ENCODE measurements at regions not wholly inside any gene's neighbourhood (a gene's known extent, or its start where the extent isn't known, plus 50 kb on each side); places are given as distances from the start of the nearest gene placed in this dataset.

- TF ChIP-seq POLR2A (IDR thresholded peaks at IDR 0.05), result no peak
- no peak for TF ChIP-seq CTCF (IDR thresholded peaks at IDR 0.05)
- intact Hi-C loops (cut with DNase I; ENCODE audit: low total_unique reads), result no loop called here
- DNase-seq (ENCODE audit: low spot score in 2 of 2), result no peak
- 63 to 64% methylated on average over 4 of the region's 4 CpGs for WGBS, 2 donors
- H3K4me3 ChIP-seq (ENCODE audit: low read depth, poor library complexity, severe bottlenecking), result no peak overlapping the region
Measured at GRCh38 chr16:80056324-80056723, 455.8 kb upstream of the MAF start.

- no peak for DNase-seq (ENCODE audit: low spot score in 2 of 2)
- TF ChIP-seq POLR2A (IDR thresholded peaks at IDR 0.05), result no peak
- TF ChIP-seq CTCF (IDR thresholded peaks at IDR 0.05), result no peak
- intact Hi-C loops (cut with DNase I; ENCODE audit: low total_unique reads), result no loop called here
- no peak overlapping the region for H3K4me3 ChIP-seq (ENCODE audit: low read depth, poor library complexity, severe bottlenecking)
- 75 to 85% methylated on average over 3 of the region's 3 CpGs for WGBS, 2 donors
Measured at GRCh38 chr16:80055831-80056230, 455.3 kb upstream of the MAF start.

GRCh38 chr16:80054647-80055046 is 454.1 kb upstream of the MAF start:
- intact Hi-C loops (cut with DNase I; ENCODE audit: low total_unique reads), result no loop called here
- no peak overlapping the region for H3K4me3 ChIP-seq (ENCODE audit: low read depth, poor library complexity, severe bottlenecking)
- no peak for TF ChIP-seq POLR2A (IDR thresholded peaks at IDR 0.05)
- TF ChIP-seq CTCF (IDR thresholded peaks at IDR 0.05), result no peak
- 100% methylated on average over 2 of the region's 2 CpGs for WGBS, 2 donors
- no peak for DNase-seq (ENCODE audit: low spot score in 2 of 2)

GRCh38 chr16:80051040-80051439 is 450.5 kb upstream of the MAF start:
- H3K4me3 ChIP-seq (ENCODE audit: low read depth, poor library complexity, severe bottlenecking), result no peak overlapping the region
- WGBS, 2 donors, result 82 to 84% methylated on average over 9 of the region's 9 CpGs
- no peak for DNase-seq (ENCODE audit: low spot score in 2 of 2)
- intact Hi-C loops (cut with DNase I; ENCODE audit: low total_unique reads), result no loop called here
- TF ChIP-seq POLR2A (IDR thresholded peaks at IDR 0.05), result no peak
- TF ChIP-seq CTCF (IDR thresholded peaks at IDR 0.05), result no peak

GRCh38 chr16:80048250-80048649 is 447.7 kb upstream of the MAF start:
- no peak for TF ChIP-seq POLR2A (IDR thresholded peaks at IDR 0.05)
- no peak for TF ChIP-seq CTCF (IDR thresholded peaks at IDR 0.05)
- intact Hi-C loops (cut with DNase I; ENCODE audit: low total_unique reads), result no loop called here
- DNase-seq (ENCODE audit: low spot score in 2 of 2), result no peak
- no peak overlapping the region for H3K4me3 ChIP-seq (ENCODE audit: low read depth, poor library complexity, severe bottlenecking)
- 79 to 82% methylated on average over 1 of the region's 1 CpG for WGBS, 2 donors

GRCh38 chr16:80047842-80048241 is 447.3 kb upstream of the MAF start:
- 25 to 29% methylated on average over 1 of the region's 1 CpG for WGBS, 2 donors
- DNase-seq (ENCODE audit: low spot score in 2 of 2), result no peak
- TF ChIP-seq CTCF (IDR thresholded peaks at IDR 0.05), result no peak
- intact Hi-C loops (cut with DNase I; ENCODE audit: low total_unique reads), result no loop called here
- H3K4me3 ChIP-seq (ENCODE audit: low read depth, poor library complexity, severe bottlenecking), result no peak overlapping the region

Data from lower leg skin (tissue), 4 donors.